ENCODE measurements at regions not wholly inside any gene's neighbourhood (a gene's known extent, or its start where the extent isn't known, plus 50 kb on each side); places are given as distances from the start of the nearest gene placed in this dataset.

DNA sequence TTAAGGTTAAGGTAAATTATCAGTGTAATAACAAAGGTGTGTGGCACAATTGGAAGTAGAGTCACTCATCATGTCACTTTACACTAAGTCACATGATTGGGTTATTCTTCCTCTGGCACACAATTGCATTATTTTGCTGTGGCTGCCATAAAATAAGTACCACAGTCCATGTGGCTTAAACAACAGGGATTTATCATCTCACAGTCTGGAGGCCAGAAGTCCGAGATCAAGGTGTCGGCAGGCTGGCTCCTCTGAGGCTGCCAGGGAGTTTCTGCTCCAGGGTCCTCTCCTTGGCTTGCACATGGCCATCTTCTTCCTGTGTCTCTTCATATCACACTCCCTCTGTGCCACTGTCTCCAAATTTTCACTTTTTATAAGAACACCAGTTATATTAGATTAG, 421.2 kb downstream of the CMPK2 start:
- ATAC-seq = no peak
- no peak for TF ChIP-seq PPARA (CRISPR knock-in tag; IDR thresholded peaks at IDR 0.05; ENCODE audit: borderline replicate concordance)
- TF ChIP-seq ZNF8 (CRISPR knock-in tag; IDR thresholded peaks at IDR 0.05) = no peak
- TF ChIP-seq ZFP3 (CRISPR knock-in tag; IDR thresholded peaks at IDR 0.05) = no peak
- TF ChIP-seq GLIS3 (CRISPR knock-in tag; IDR thresholded peaks at IDR 0.05) = no peak
- no peak for TF ChIP-seq ZC3H10 (CRISPR knock-in tag; IDR thresholded peaks at IDR 0.05)
- no peak for TF ChIP-seq TCF4 (CRISPR knock-in tag; IDR thresholded peaks at IDR 0.05; ENCODE audit: borderline replicate concordance)
- TF ChIP-seq OSR1 (CRISPR knock-in tag; IDR thresholded peaks at IDR 0.05) = no peak
- TF ChIP-seq ESRRG (CRISPR knock-in tag; IDR thresholded peaks at IDR 0.05) = no peak
- no peak for TF ChIP-seq RARB (CRISPR knock-in tag; IDR thresholded peaks at IDR 0.05)

- no peak for ATAC-seq
- TF ChIP-seq CSDC2 (CRISPR knock-in tag; IDR thresholded peaks at IDR 0.05) (no peak), ZC3H10 (CRISPR knock-in tag; IDR thresholded peaks at IDR 0.05) (no peak), BACH2 (CRISPR knock-in tag; IDR thresholded peaks at IDR 0.05; ENCODE audit: borderline replicate concordance) (no peak), ARNTL (CRISPR knock-in tag; IDR thresholded peaks at IDR 0.05; ENCODE audit: borderline replicate concordance, low read depth) (no peak), GLIS3 (CRISPR knock-in tag; IDR thresholded peaks at IDR 0.05) (no peak), CREB5 (CRISPR knock-in tag; IDR thresholded peaks at IDR 0.05; ENCODE audit: low read depth) (no peak), PPARA (CRISPR knock-in tag; IDR thresholded peaks at IDR 0.05; ENCODE audit: borderline replicate concordance) (no peak), ESRRG (CRISPR knock-in tag; IDR thresholded peaks at IDR 0.05) (no peak), ZNF565 (CRISPR knock-in tag; conservative IDR thresholded peaks at IDR 0.05; ENCODE audit: low read depth) (no peak), RARB (CRISPR knock-in tag; IDR thresholded peaks at IDR 0.05) (no peak)
Measured at GRCh38 chr2:6445156-6445555, 420.6 kb downstream of the CMPK2 start.

DNA sequence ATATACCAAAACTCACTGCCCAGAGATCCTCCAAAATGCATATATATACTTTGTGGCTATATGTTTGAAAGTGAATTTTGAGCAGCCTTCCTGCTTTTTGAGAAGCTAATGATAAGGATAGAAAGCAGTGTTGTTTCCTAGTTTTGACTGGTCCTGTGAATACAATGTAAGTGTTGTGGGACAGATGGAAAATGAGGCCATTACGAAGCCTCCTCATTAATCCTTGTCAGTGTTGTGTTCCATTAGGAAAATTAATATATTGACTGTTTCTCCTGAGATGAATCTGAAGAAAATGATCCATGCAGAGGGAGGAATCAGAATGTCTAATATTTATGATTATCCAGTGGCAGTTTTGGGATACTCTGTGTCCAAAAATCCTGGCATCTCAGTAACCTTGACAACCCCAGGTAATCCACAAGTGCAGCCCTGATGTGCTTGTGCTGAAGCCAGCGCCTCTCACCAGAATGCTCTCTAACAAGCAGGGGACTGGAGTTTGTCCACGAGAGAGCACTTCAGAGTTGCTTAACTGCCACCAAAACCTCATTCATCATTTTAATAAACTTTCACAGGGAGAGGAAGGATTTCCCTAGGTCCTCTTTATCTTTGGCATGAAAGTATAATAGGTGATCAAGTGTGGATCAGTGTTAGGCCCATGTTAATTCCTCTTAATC, 418.6 kb downstream of the CMPK2 start:
- TF ChIP-seq CREB5 (CRISPR knock-in tag; IDR thresholded peaks at IDR 0.05; ENCODE audit: low read depth) (no peak), TCF4 (CRISPR knock-in tag; IDR thresholded peaks at IDR 0.05; ENCODE audit: borderline replicate concordance) (no peak), SNAI2 (CRISPR knock-in tag; IDR thresholded peaks at IDR 0.05) (no peak)
- ATAC-seq = no peak

- no peak for ATAC-seq
- TF ChIP-seq ZNF70 (CRISPR knock-in tag; IDR thresholded peaks at IDR 0.05) = no peak
- no peak for TF ChIP-seq OSR1 (CRISPR knock-in tag; IDR thresholded peaks at IDR 0.05)
- no peak for TF ChIP-seq PPARA (CRISPR knock-in tag; IDR thresholded peaks at IDR 0.05; ENCODE audit: borderline replicate concordance)
- TF ChIP-seq ZC3H10 (CRISPR knock-in tag; IDR thresholded peaks at IDR 0.05) = no peak
- TF ChIP-seq TOX (CRISPR knock-in tag; IDR thresholded peaks at IDR 0.05; ENCODE audit: borderline replicate concordance) = no peak
- no peak for TF ChIP-seq CSDC2 (CRISPR knock-in tag; IDR thresholded peaks at IDR 0.05)
Measured at GRCh38 chr2:6448893-6449292, 416.8 kb downstream of the CMPK2 start.

GRCh38 chr2:6449343-6449742, 416.4 kb downstream of the CMPK2 start:
- no peak for ATAC-seq
- TF ChIP-seq GLIS3 (CRISPR knock-in tag; IDR thresholded peaks at IDR 0.05) (no peak), TCF4 (CRISPR knock-in tag; IDR thresholded peaks at IDR 0.05; ENCODE audit: borderline replicate concordance) (no peak), ZNF70 (CRISPR knock-in tag; IDR thresholded peaks at IDR 0.05) (no peak), ZFP3 (CRISPR knock-in tag; IDR thresholded peaks at IDR 0.05) (no peak), ESRRG (CRISPR knock-in tag; IDR thresholded peaks at IDR 0.05) (no peak), ZNF565 (CRISPR knock-in tag; conservative IDR thresholded peaks at IDR 0.05; ENCODE audit: low read depth) (no peak), CREB5 (CRISPR knock-in tag; IDR thresholded peaks at IDR 0.05; ENCODE audit: low read depth) (no peak), ZFP30 (CRISPR knock-in tag; IDR thresholded peaks at IDR 0.05) (no peak), OSR1 (CRISPR knock-in tag; IDR thresholded peaks at IDR 0.05) (no peak), PPARA (CRISPR knock-in tag; IDR thresholded peaks at IDR 0.05; ENCODE audit: borderline replicate concordance) (no peak), CSDC2 (CRISPR knock-in tag; IDR thresholded peaks at IDR 0.05) (no peak)

GRCh38 chr2:6452702-6453481, 412.8 kb downstream of the CMPK2 start:
- ATAC-seq = no peak
- no peak for TF ChIP-seq POU6F1 (CRISPR knock-in tag; IDR thresholded peaks at IDR 0.05; ENCODE audit: borderline replicate concordance, low read depth)
- no peak for TF ChIP-seq RARB (CRISPR knock-in tag; IDR thresholded peaks at IDR 0.05)
- no peak for TF ChIP-seq ZNF565 (CRISPR knock-in tag; conservative IDR thresholded peaks at IDR 0.05; ENCODE audit: low read depth)
- no peak for TF ChIP-seq BACH2 (CRISPR knock-in tag; IDR thresholded peaks at IDR 0.05; ENCODE audit: borderline replicate concordance)
- no peak for TF ChIP-seq ZC3H10 (CRISPR knock-in tag; IDR thresholded peaks at IDR 0.05)
- no peak for TF ChIP-seq TCF4 (CRISPR knock-in tag; IDR thresholded peaks at IDR 0.05; ENCODE audit: borderline replicate concordance)
- TF ChIP-seq TOX (CRISPR knock-in tag; IDR thresholded peaks at IDR 0.05; ENCODE audit: borderline replicate concordance) = no peak
- no peak for TF ChIP-seq ZFP30 (CRISPR knock-in tag; IDR thresholded peaks at IDR 0.05)
- TF ChIP-seq GLIS3 (CRISPR knock-in tag; IDR thresholded peaks at IDR 0.05) = no peak
- no peak for TF ChIP-seq PATZ1 (CRISPR knock-in tag; IDR thresholded peaks at IDR 0.05; ENCODE audit: borderline replicate concordance)
- no peak for TF ChIP-seq ARNTL (CRISPR knock-in tag; IDR thresholded peaks at IDR 0.05; ENCODE audit: borderline replicate concordance, low read depth)
- TF ChIP-seq SNAI2 (CRISPR knock-in tag; IDR thresholded peaks at IDR 0.05) = no peak
- no peak for TF ChIP-seq ZFP3 (CRISPR knock-in tag; IDR thresholded peaks at IDR 0.05)
- TF ChIP-seq OSR1 (CRISPR knock-in tag; IDR thresholded peaks at IDR 0.05) = no peak

Measured in SK-N-SH treated with all-trans-retinoic acid at 6 μM for 48 hours (cell line).